HG02973 (cell line): ENCODE measurements at regions not wholly inside any gene's neighbourhood (a gene's known extent, or its start where the extent isn't known, plus 50 kb on each side); places are given as distances from the start of the nearest gene placed in this dataset.
"Not testable (repeated sequence)": the region's sequence is repeated elsewhere in the genome, so short reads cannot be mapped to it uniquely, and the experiment has no call there.

Experiments
- ATAC-seq: cut with Tn5 transposase; IDR thresholded peaks from one replicate; pipeline ENCODE4 v1.9.1; 2021; ENCODE audit warnings: moderate library complexity; ENCODE audit not compliant: unreplicated experiment

GRCh38 chr11:42925916-42926315, 385.9 kb upstream of the API5 start:
- no peak for ATAC-seq

GRCh38 chr11:42947405-42947804, 364.4 kb upstream of the API5 start:
- no peak for ATAC-seq

- not testable (repeated sequence) for ATAC-seq
These were observed 361.9 kb upstream of the API5 start for GRCh38 chr11:42949738-42950376.

- ATAC-seq: no peak
These were observed 360.5 kb upstream of the API5 start for GRCh38 chr11:42951266-42951665.

GRCh38 chr11:42957831-42958230, 354.0 kb upstream of the API5 start:
- ATAC-seq: no peak

- no peak for ATAC-seq
These were observed 353.2 kb upstream of the API5 start for GRCh38 chr11:42958635-42959034.

- ATAC-seq: no peak
These were observed 351.2 kb upstream of the API5 start for GRCh38 chr11:42960521-42961088.

- ATAC-seq: no peak
These were observed 344.1 kb upstream of the API5 start for GRCh38 chr11:42967653-42968052.

GRCh38 chr11:42972741-42973140, 339.1 kb upstream of the API5 start:
- ATAC-seq: no peak

- ATAC-seq: no peak
These were observed 337.2 kb upstream of the API5 start for GRCh38 chr11:42974510-42975179.

- no peak for ATAC-seq
These were observed 336.6 kb upstream of the API5 start for GRCh38 chr11:42975180-42975529.

GRCh38 chr11:42976636-42977217, 335.1 kb upstream of the API5 start:
- ATAC-seq: no peak

GRCh38 chr11:42992594-42992993, 319.2 kb upstream of the API5 start:
- no peak for ATAC-seq

- ATAC-seq: no peak
These were observed 315.1 kb upstream of the API5 start for GRCh38 chr11:42996421-42997307.

- ATAC-seq: not testable (repeated sequence)
These were observed 306.9 kb upstream of the API5 start for GRCh38 chr11:43004879-43005278.

- ATAC-seq: no peak
These were observed 301.8 kb upstream of the API5 start for GRCh38 chr11:43010042-43010441.

GRCh38 chr11:43012606-43013005, 299.2 kb upstream of the API5 start:
- ATAC-seq: no peak

- ATAC-seq: no peak
These were observed 290.3 kb upstream of the API5 start for GRCh38 chr11:43021466-43021865.

GRCh38 chr11:43034341-43034740, 277.5 kb upstream of the API5 start:
- no peak for ATAC-seq

- no peak for ATAC-seq
These were observed 276.7 kb upstream of the API5 start for GRCh38 chr11:43035086-43035485.
